H1 (cell line): ENCODE measurements at regions not wholly inside any gene's neighbourhood (a gene's known extent, or its start where the extent isn't known, plus 50 kb on each side); places are given as distances from the start of the nearest gene placed in this dataset.

ENCODE experiments used
- CTCF ChIA-PET: fragments of 300-600 bp; sonication (Branson Sonifier 250); formaldehyde crosslinking; loops from one replicate; lab custom pipeline; 2021; ENCODE audit not compliant: partially characterized antibody; lab: Charles Lee
- POLR2A ChIA-PET: fragments of 300-600 bp; sonication (Branson Sonifier 250); formaldehyde crosslinking; loops from one replicate; lab custom pipeline; 2021; ENCODE audit warnings: inconsistent platforms; ENCODE audit not compliant: partially characterized antibody; lab: Charles Lee
- DNase-seq, 2 experiments: peaks; one replicate each; pipeline versions ENCODE4 v3.0.0 to v3.0.0-alpha.2; 2010 to 2022; ENCODE audit warnings: low spot score in 2 of 2, low read depth in 1 of 2, mixed read lengths in 1 of 2
- FAIRE-seq: peaks from 2 replicates; lab custom pipeline; 2011; peaks lifted over from hg19 to GRCh38; lab: Jason Lieb, UNC
- H2AFZ ChIP-seq: 2 replicates; pipeline ENCODE4 v1.8.1; 2012; ENCODE audit warnings: low read length, inconsistent platforms
- H2AK5ac ChIP-seq: 2 replicates; pipeline ENCODE4 v1.6.1; 2013; ENCODE audit warnings: low read depth, low read length
- H2BK120ac ChIP-seq: replicated peaks from 2 replicates; pipeline ENCODE3; 2013; ENCODE audit warnings: low read depth, low read length, inconsistent platforms
- H2BK12ac ChIP-seq: 2 replicates; pipeline ENCODE4 v1.6.1; 2013; ENCODE audit warnings: low read depth, low read length
- H2BK15ac ChIP-seq: 2 replicates; pipeline ENCODE4 v1.6.1; 2013; ENCODE audit warnings: low read length
- H2BK20ac ChIP-seq: 2 replicates; pipeline ENCODE4 v1.6.1; 2013; ENCODE audit warnings: low read length
- H2BK5ac ChIP-seq: 2 replicates; pipeline ENCODE4 v1.6.1; 2013; ENCODE audit warnings: low read depth, low read length
- H3K14ac ChIP-seq: 2 replicates; pipeline ENCODE4 v1.6.1; 2013; ENCODE audit warnings: inconsistent platforms; ENCODE audit not compliant: insufficient read length
- H3K18ac ChIP-seq: 2 replicates; pipeline ENCODE4 v1.6.1; 2013; ENCODE audit warnings: low read length; ENCODE audit errors: extremely low read depth
- H3K23ac ChIP-seq: 2 replicates; pipeline ENCODE4 v1.6.1; 2013; ENCODE audit warnings: inconsistent platforms; ENCODE audit not compliant: insufficient read length
- H3K23me2 ChIP-seq: 2 replicates; pipeline ENCODE4 v1.6.1; 2013; ENCODE audit warnings: low read depth, low read length
- H3K27ac ChIP-seq: 2 replicates; pipeline ENCODE4 v1.6.1; 2011; ENCODE audit warnings: low read depth, low read length, inconsistent platforms
- H3K27me3 ChIP-seq, 4 experiments: replicated peaks in 1 of 4; 1 replicate in 1 of 4; 2 replicates in 3 of 4; pipeline versions ENCODE4 v1.6.1 to v1.8.1; 2011 to 2013; ENCODE audit warnings: low read length in 3 of 4, mild to moderate bottlenecking in 3 of 4, inconsistent platforms in 2 of 4, mixed read lengths in 2 of 4, moderate library complexity in 1 of 4; ENCODE audit not compliant: control insufficient read depth in 3 of 4, insufficient read depth in 3 of 4; ENCODE audit errors: extremely low read depth in 1 of 4
- H3K36me3 ChIP-seq, 4 experiments: 2 replicates each; pipeline versions ENCODE4 v1.6.1 to v1.8.1; 2011 to 2013; ENCODE audit warnings: mild to moderate bottlenecking in 4 of 4, low read length in 3 of 4, moderate library complexity in 2 of 4, control low read depth in 1 of 4, inconsistent platforms in 1 of 4; ENCODE audit not compliant: insufficient read depth in 4 of 4, control insufficient read depth in 2 of 4
- H3K4ac ChIP-seq: replicated peaks from 2 replicates; pipeline ENCODE3; 2013; ENCODE audit warnings: low read length, low read depth, mixed read lengths, inconsistent platforms; ENCODE audit not compliant: insufficient read length
- H3K4me1 ChIP-seq, 4 experiments: replicated peaks in 1 of 4; 1 replicate in 1 of 4; 2 replicates in 3 of 4; pipeline versions ENCODE4 v1.6.1 to v1.8.1; 2011 to 2013; ENCODE audit warnings: low read length in 3 of 4, inconsistent platforms in 2 of 4, mixed read lengths in 1 of 4; ENCODE audit not compliant: insufficient read depth in 4 of 4, control insufficient read depth in 3 of 4
- H3K4me2 ChIP-seq, 2 experiments: 2 replicates each; pipeline versions ENCODE4 v1.6.1 to v1.8.1; 2011 to 2013; ENCODE audit warnings: low read depth in 2 of 2, low read length in 2 of 2, control low read depth in 1 of 2, inconsistent platforms in 1 of 2, mild to moderate bottlenecking in 1 of 2; ENCODE audit not compliant: insufficient read depth in 1 of 2
- H3K4me3 ChIP-seq, 4 experiments: fragments of 200-600, 300-600 bp in 1 of 4; sonication (generic), shearing (Covaris generic), sonication (Bioruptor Twin) in 1 of 4; 2 replicates each; pipeline versions ENCODE4 v1.5.1 to v1.8.1; 2011 to 2016; ENCODE audit warnings: low read length in 4 of 4, low read depth in 3 of 4, control low read depth in 2 of 4, inconsistent platforms in 2 of 4, mild to moderate bottlenecking in 2 of 4, mixed read lengths in 1 of 4, moderate library complexity in 1 of 4; ENCODE audit not compliant: insufficient read depth in 2 of 4; ENCODE audit errors: extremely low read depth in 1 of 4
- H3K56ac ChIP-seq: replicated peaks from 2 replicates; pipeline ENCODE3; 2013; ENCODE audit warnings: low read depth, mild to moderate bottlenecking, mixed read lengths, low read length, inconsistent platforms; ENCODE audit not compliant: insufficient read length
- H3K79me1 ChIP-seq: 2 replicates; pipeline ENCODE4 v1.6.1; 2013; ENCODE audit warnings: low read depth, low read length, control low read depth
- H3K79me2 ChIP-seq, 2 experiments: 2 replicates each; pipeline versions ENCODE4 v1.6.1 to v1.8.1; 2012 to 2013; ENCODE audit warnings: low read length in 2 of 2, mild to moderate bottlenecking in 2 of 2, inconsistent platforms in 1 of 2; ENCODE audit not compliant: insufficient read depth in 2 of 2, control insufficient read depth in 1 of 2
- H3K9ac ChIP-seq, 4 experiments: replicated peaks in 1 of 4; 1 replicate in 1 of 4; 2 replicates in 3 of 4; pipeline versions ENCODE4 v1.6.1 to v1.8.1; 2011 to 2013; ENCODE audit warnings: low read depth in 3 of 4, low read length in 3 of 4, control low read depth in 2 of 4, mild to moderate bottlenecking in 2 of 4, moderate library complexity in 2 of 4, inconsistent platforms in 1 of 4; ENCODE audit errors: extremely low read depth in 1 of 4
- H3K9me3 ChIP-seq, 2 experiments: 2 replicates each; pipeline versions ENCODE4 v1.6.1 to v1.8.1; 2012 to 2013; ENCODE audit warnings: mild to moderate bottlenecking in 2 of 2, moderate library complexity in 2 of 2, control low read depth in 1 of 2, inconsistent platforms in 1 of 2, low read depth in 1 of 2, low read length in 1 of 2, mixed read lengths in 1 of 2; ENCODE audit not compliant: insufficient read depth in 2 of 2
- H4K20me1 ChIP-seq, 2 experiments: replicated peaks in 1 of 2; 2 replicates each; pipeline versions ENCODE3 to v1.8.1; 2011 to 2013; ENCODE audit warnings: inconsistent platforms in 2 of 2, low read length in 2 of 2, mild to moderate bottlenecking in 1 of 2; ENCODE audit not compliant: insufficient read depth in 2 of 2, control insufficient read depth in 1 of 2
- H4K5ac ChIP-seq: 2 replicates; pipeline ENCODE4 v1.6.1; 2013; ENCODE audit warnings: low read length, low read depth, mixed read lengths, inconsistent platforms; ENCODE audit not compliant: insufficient read length
- H4K8ac ChIP-seq: 2 replicates; pipeline ENCODE4 v1.8.0; 2013; ENCODE audit warnings: mild to moderate bottlenecking, moderate library complexity, low read length, inconsistent platforms; ENCODE audit not compliant: insufficient read depth; ENCODE audit errors: extremely low read depth
- H4K91ac ChIP-seq: replicated peaks from 2 replicates; pipeline ENCODE3; 2013; ENCODE audit warnings: low read length, mixed read lengths, inconsistent platforms; ENCODE audit not compliant: insufficient read length
- ASH2L ChIP-seq: fragments of 200-600, 300-600 bp; sonication (generic); IDR thresholded peaks from one replicate; pipeline ENCODE4 v1.7.1; 2017; ENCODE audit warnings: low read length
- GABPA ChIP-seq: IDR thresholded peaks from 2 replicates; pipeline ENCODE4 v1.6.1; 2011; ENCODE audit warnings: mild to moderate bottlenecking, low read length, moderate library complexity, borderline replicate concordance; ENCODE audit not compliant: insufficient read depth
- KDM1A ChIP-seq: fragments of 200-600, 300-600 bp; sonication (generic); IDR thresholded peaks from 2 replicates; pipeline ENCODE4 v1.7.1; 2016; ENCODE audit warnings: mild to moderate bottlenecking, low read length, borderline replicate concordance
- NRF1 ChIP-seq: IDR thresholded peaks from 2 replicates; pipeline ENCODE4 v1.6.1; 2011; ENCODE audit warnings: mild to moderate bottlenecking, low read depth, low read length, improper control_type of control experiment
- RAD21 ChIP-seq, 2 experiments: IDR thresholded peaks in 1 of 2; conservative IDR thresholded peaks in 1 of 2; 2 replicates each; pipeline ENCODE4 v1.6.1; 2011; ENCODE audit warnings: low read depth in 2 of 2, low read length in 2 of 2, improper control_type of control experiment in 1 of 2, inconsistent platforms in 1 of 2, mild to moderate bottlenecking in 1 of 2, moderate library complexity in 1 of 2
- RBBP5 ChIP-seq: IDR thresholded peaks from 2 replicates; pipeline ENCODE4 v1.7.1; 2012; ENCODE audit warnings: low read depth, mild to moderate bottlenecking, inconsistent platforms, low read length, moderate library complexity, borderline replicate concordance
- SAP30 ChIP-seq: fragments of 300-600 bp; sonication (generic); IDR thresholded peaks from 2 replicates; pipeline ENCODE4 v1.7.1; 2012; ENCODE audit warnings: low read length, moderate library complexity, mild to moderate bottlenecking, inconsistent platforms; ENCODE audit not compliant: insufficient read depth, insufficient replicate concordance
- SP4 ChIP-seq: IDR thresholded peaks from 2 replicates; pipeline ENCODE4 v1.6.1; 2012; ENCODE audit warnings: low read length, inconsistent platforms
- TBP ChIP-seq: IDR thresholded peaks from 2 replicates; pipeline ENCODE4 v1.6.1; 2011; ENCODE audit warnings: low read depth, low read length, improper control_type of control experiment
- USF2 ChIP-seq: IDR thresholded peaks from 2 replicates; pipeline ENCODE4 v1.6.1; 2011; ENCODE audit warnings: low read length, improper control_type of control experiment
- WGBS, 2 experiments: shearing (Covaris generic) in 1 of 2; methylation state at CpG; one replicate each; pipeline versions ENCODE4 v1.1.6 to v1.1.7; 2013 to 2015; ENCODE audit warnings: low lambda C conversion rate in 2 of 2, mixed read lengths in 2 of 2, inconsistent platforms in 1 of 2, low coverage in 1 of 2, missing lambda C conversion rate in 1 of 2; ENCODE audit not compliant: insufficient replicate concordance in 2 of 2, insufficient coverage in 1 of 2, insufficient read length in 1 of 2; ENCODE audit errors: extremely low coverage in 1 of 2, missing lambda C conversion rate in 1 of 2; 5-methylcytosine and 5-hydroxymethylcytosine counted together
- TF ChIP-seq, protein P1 (sequence below): IDR thresholded peaks from 2 replicates; pipeline ENCODE4 v1.6.1; 2011; ENCODE audit warnings: low read depth, mild to moderate bottlenecking, low read length; ENCODE audit not compliant: insufficient read depth

DNA sequence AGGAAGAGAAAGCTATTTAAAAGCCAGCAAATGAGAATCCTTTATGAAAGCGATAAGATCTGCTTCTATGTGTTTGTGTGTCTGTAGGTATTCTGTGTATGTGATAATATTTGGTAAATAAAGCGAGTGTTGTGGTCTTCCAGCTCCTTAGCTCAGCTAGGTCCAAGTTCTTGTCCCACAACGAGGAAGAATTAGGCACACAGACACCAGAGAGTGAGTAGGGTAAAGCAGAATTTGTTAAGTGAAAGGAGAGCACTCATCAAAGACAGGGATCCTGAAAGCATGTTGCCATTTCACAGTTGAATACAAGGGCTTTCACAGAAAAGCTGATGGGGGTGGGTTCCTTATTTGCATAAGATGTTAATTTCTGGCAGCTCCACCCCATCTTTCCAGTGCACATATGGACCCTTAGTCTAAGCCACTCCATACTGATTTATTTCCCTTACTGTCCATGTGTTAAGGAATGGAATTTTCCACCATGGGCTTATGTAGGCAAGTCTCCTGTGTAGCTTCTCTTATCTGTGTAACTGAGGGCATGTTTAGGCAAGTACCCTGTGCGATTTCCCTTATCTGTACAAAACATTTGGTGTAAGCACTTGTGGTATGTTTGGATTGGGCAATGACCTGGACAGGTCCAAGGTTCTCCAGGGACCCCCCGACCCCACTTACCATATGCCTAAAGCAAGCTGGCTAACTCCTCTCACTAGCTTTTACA, 165.9 kb upstream of the VIPR2 start:
- no peak overlapping the region for H3K23ac ChIP-seq
- no peaks in the 10 kb centered on the region for H3K23me2 ChIP-seq
- no peak overlapping the region for H4K8ac ChIP-seq
- no peak overlapping the region for H3K4me2 ChIP-seq
- H2BK5ac ChIP-seq = no peak overlapping the region
- H3K14ac ChIP-seq = no peak overlapping the region
- no peak overlapping the region for H4K5ac ChIP-seq
- H3K4me1 ChIP-seq = no peaks in the 10 kb centered on the region
- no peak for FAIRE-seq
- no peaks in the 10 kb centered on the region for H3K36me3 ChIP-seq
- H3K27me3 ChIP-seq = no peaks in the 10 kb centered on the region
- no peaks in the 10 kb centered on the region for H4K20me1 ChIP-seq
- H3K9ac ChIP-seq = no peak overlapping the region
- no peak overlapping the region for H2AFZ ChIP-seq
- no peak overlapping the region for H2BK15ac ChIP-seq
- H2BK120ac ChIP-seq = no peak overlapping the region
- H3K79me2 ChIP-seq = no peaks in the 10 kb centered on the region
- WGBS, 2 experiments = 56% methylated on average over 5 of the region's 5 CpGs; no CpG with 5 or more reads in 1 of the 2 experiments
- no peak overlapping the region for H3K18ac ChIP-seq
- H2BK20ac ChIP-seq = no peak overlapping the region
- peaks cover 32 to 42% of the 10 kb centered on the region in 2 experiments for H3K9me3 ChIP-seq
- no peak overlapping the region for H2BK12ac ChIP-seq
- no peak overlapping the region for H3K4me3 ChIP-seq
- H3K79me1 ChIP-seq = no peaks in the 10 kb centered on the region
- no peak overlapping the region for H3K56ac ChIP-seq
- no peak for DNase-seq
- H2AK5ac ChIP-seq = no peak overlapping the region
- ChIA-PET CTCF (no interaction called here), POLR2A (no interaction called here)
- no peak overlapping the region for H4K91ac ChIP-seq
- no peak overlapping the region for H3K27ac ChIP-seq
- no peak overlapping the region for H3K4ac ChIP-seq
- TF ChIP-seq NRF1 (no peak), SP4 (no peak), ASH2L (no peak), SAP30 (no peak), KDM1A (no peak), GABPA (no peak), RAD21 (IDR thresholded peaks at IDR 0.05 in 1 of 2, conservative IDR thresholded peaks at IDR 0.05 in 1 of 2; ENCODE audit: low read depth in 2 of 2, low read length in 2 of 2) (no peak), RBBP5 (no peak), USF2 (no peak), TBP (no peak)
- TF ChIP-seq, protein P1, sequence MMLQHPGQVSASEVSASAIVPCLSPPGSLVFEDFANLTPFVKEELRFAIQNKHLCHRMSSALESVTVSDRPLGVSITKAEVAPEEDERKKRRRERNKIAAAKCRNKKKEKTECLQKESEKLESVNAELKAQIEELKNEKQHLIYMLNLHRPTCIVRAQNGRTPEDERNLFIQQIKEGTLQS = no peak
